GM23248 (cell line): ENCODE measurements at regions not wholly inside any gene's neighbourhood (a gene's known extent, or its start where the extent isn't known, plus 50 kb on each side); places are given as distances from the start of the nearest gene placed in this dataset.

Experiments used
- DNase-seq: peaks from one replicate; pipeline ENCODE4 v3.0.0-alpha.2; 2015
- H2AFZ ChIP-seq: fragments of 200-600 bp; sonication (generic); 2 replicates; pipeline ENCODE4 v1.6.1; 2016; ENCODE audit warnings: antibody characterized with exemption
- H3F3A ChIP-seq: fragments of 200-600 bp; sonication (generic); 2 replicates; pipeline ENCODE4 v1.6.1; 2016; ENCODE audit warnings: mild to moderate bottlenecking, antibody characterized with exemption, mixed run types; ENCODE audit not compliant: insufficient read depth
- H3K27ac ChIP-seq: fragments of 200-600 bp; sonication (generic); 2 replicates; pipeline ENCODE4 v1.5.1; 2016; ENCODE audit warnings: mild to moderate bottlenecking
- H3K27me3 ChIP-seq: fragments of 200-600 bp; sonication (generic); replicated peaks from 2 replicates; pipeline ENCODE4 v1.6.1; 2016; ENCODE audit warnings: mild to moderate bottlenecking; ENCODE audit not compliant: insufficient read depth
- H3K36me3 ChIP-seq: fragments of 200-600 bp; sonication (generic); 2 replicates; pipeline ENCODE4 v1.6.1; 2016; ENCODE audit warnings: low read depth, mild to moderate bottlenecking
- H3K4me1 ChIP-seq: fragments of 200-600 bp; sonication (generic); 2 replicates; pipeline ENCODE4 v1.6.1; 2016; ENCODE audit warnings: mild to moderate bottlenecking; ENCODE audit not compliant: insufficient read depth
- H3K4me2 ChIP-seq: fragments of 200-600 bp; sonication (generic); one replicate; pipeline ENCODE4 v1.6.1; 2016; ENCODE audit warnings: mild to moderate bottlenecking; ENCODE audit not compliant: unreplicated experiment
- H3K4me3 ChIP-seq: fragments of 200-600 bp; sonication (generic); 2 replicates; pipeline ENCODE4 v1.5.1; 2016; ENCODE audit warnings: mild to moderate bottlenecking
- H3K79me2 ChIP-seq: fragments of 200-600 bp; sonication (generic); 2 replicates; pipeline ENCODE4 v1.6.1; 2016; ENCODE audit warnings: mild to moderate bottlenecking; ENCODE audit not compliant: insufficient read depth
- H3K9ac ChIP-seq: fragments of 200-600 bp; sonication (generic); 2 replicates; pipeline ENCODE4 v1.6.1; 2016; ENCODE audit warnings: mild to moderate bottlenecking
- H3K9me2 ChIP-seq: fragments of 200-600 bp; sonication (generic); 2 replicates; pipeline ENCODE4 v1.6.1; 2016; ENCODE audit warnings: mixed run types, mild to moderate bottlenecking, moderate library complexity; ENCODE audit not compliant: insufficient read depth
- H3K9me3 ChIP-seq: fragments of 200-600 bp; sonication (generic); one replicate; pipeline ENCODE4 v1.6.1; 2017; ENCODE audit warnings: low read depth
- H4K20me1 ChIP-seq: fragments of 200-600 bp; sonication (generic); 2 replicates; pipeline ENCODE4 v1.6.0; 2016; ENCODE audit not compliant: insufficient read depth
- EZH2 ChIP-seq: fragments of 200-600 bp; sonication (generic); IDR thresholded peaks from 2 replicates; pipeline ENCODE4 v1.6.1; 2018; ENCODE audit warnings: antibody characterized with exemption, mild to moderate bottlenecking; ENCODE audit not compliant: insufficient read depth, poor library complexity, severe bottlenecking
- EZH2phosphoT487 ChIP-seq: fragments of 200-600 bp; sonication (generic); IDR thresholded peaks from 2 replicates; pipeline ENCODE4 v1.6.1; 2018; ENCODE audit warnings: antibody characterized with exemption, moderate library complexity, mild to moderate bottlenecking, low read depth; ENCODE audit not compliant: insufficient read depth
- WGBS, 2 experiments: methylation state at CpG; one replicate each; pipeline ENCODE4 v1.1.6; 2015 to 2017; ENCODE audit warnings: low lambda C conversion rate in 2 of 2, low coverage in 1 of 2; ENCODE audit errors: missing lambda C conversion rate in 2 of 2; 5-methylcytosine and 5-hydroxymethylcytosine counted together
- in situ Hi-C: fragments of 300-500 bp; cut with MboI; formaldehyde crosslinking; loops from 2 replicates; pipeline ENCODE4 v1.15.0; 2020

DNA sequence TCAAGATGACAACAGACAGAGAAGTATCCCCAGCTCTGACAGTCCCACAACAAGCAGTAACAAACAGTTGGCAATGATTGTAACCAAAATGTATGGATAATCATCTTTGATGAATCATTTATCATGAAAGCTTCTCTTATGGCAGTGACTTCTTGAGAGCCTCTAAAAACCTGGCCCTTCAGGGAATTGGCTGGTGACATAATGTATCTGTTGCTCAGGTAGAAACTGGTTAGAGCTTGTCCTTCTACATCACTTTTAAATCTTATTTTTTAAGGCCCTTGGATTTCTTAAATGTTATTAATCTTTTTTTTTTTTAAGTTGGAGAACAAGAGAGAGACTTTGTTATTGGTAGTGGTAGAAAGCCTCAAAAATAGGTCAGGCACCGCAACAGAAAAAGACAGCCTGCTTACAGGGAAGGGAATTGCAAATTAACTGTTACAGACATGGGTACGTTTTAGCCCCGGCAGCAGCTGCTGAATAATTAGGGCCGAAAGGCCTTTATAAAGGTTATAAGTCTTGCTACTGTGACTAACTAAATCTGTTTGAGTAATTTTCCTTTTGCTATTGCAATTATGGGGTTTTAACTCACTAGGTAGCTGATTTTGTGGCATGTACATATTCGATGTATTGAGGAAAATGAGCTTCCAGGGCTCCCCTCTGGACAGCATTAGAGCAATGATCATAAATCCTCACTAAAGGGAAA is 207.7 kb upstream of the LRRC4C start:
- H3K4me2 ChIP-seq = no peak overlapping the region
- H3K27ac ChIP-seq = no peak overlapping the region
- H2AFZ ChIP-seq = no peak overlapping the region
- H4K20me1 ChIP-seq = no peaks in the 10 kb centered on the region
- H3K27me3 ChIP-seq = no peaks in the 10 kb centered on the region
- WGBS, 2 experiments = 21 to 30% methylated on average over 5 of the region's 5 CpGs
- in situ Hi-C loops = no loop called here
- TF ChIP-seq EZH2 (no peak), EZH2phosphoT487 (no peak)
- no peak for DNase-seq
- H3K9me2 ChIP-seq = no peaks in the 10 kb centered on the region
- no peaks in the 10 kb centered on the region for H3K4me1 ChIP-seq
- no peak overlapping the region for H3K4me3 ChIP-seq
- H3K9ac ChIP-seq = no peak overlapping the region
- H3K79me2 ChIP-seq = no peaks in the 10 kb centered on the region
- no peaks in the 10 kb centered on the region for H3K9me3 ChIP-seq
- no peaks in the 10 kb centered on the region for H3K36me3 ChIP-seq
- no peaks in the 10 kb centered on the region for H3F3A ChIP-seq

GRCh38 chr11:41675205-41675604 is 215.8 kb upstream of the LRRC4C start:
- WGBS, 2 experiments = 60 to 62% methylated on average over 1 of the region's 1 CpG
- TF ChIP-seq EZH2phosphoT487 (no peak), EZH2 (no peak)

DNA sequence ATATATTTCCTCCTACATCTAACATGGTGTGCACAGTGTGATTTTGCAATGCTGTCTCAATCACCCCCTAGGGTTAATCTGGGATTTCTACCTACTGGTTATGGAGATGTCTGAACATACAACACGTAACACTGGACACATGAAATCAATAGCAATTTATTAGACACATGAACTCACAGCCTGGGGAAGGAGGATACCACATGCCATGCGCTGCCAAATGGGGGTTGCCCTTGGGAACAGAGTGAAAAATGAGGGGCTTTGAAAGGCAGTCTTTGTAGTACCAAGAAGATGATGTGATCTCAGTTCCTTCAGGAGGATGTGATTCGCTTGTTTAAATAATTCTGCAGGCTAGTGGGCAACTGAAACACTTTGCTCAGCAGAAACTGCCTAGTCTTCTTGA is 253.6 kb upstream of the LRRC4C start:
- in situ Hi-C loops = no loop called here
- no peaks in the 10 kb centered on the region for H3K27me3 ChIP-seq
- TF ChIP-seq EZH2phosphoT487 = no peak
- no peak for TF ChIP-seq EZH2
- no peak overlapping the region for H3K27ac ChIP-seq
- H3K4me1 ChIP-seq = no peaks in the 10 kb centered on the region
- no peak overlapping the region for H3K4me3 ChIP-seq
- H3K9ac ChIP-seq = no peak overlapping the region
- no peaks in the 10 kb centered on the region for H3K9me3 ChIP-seq
- H3K4me2 ChIP-seq = no peak overlapping the region
- no peaks in the 10 kb centered on the region for H4K20me1 ChIP-seq
- WGBS, 2 experiments = 20 to 21% methylated on average over 3 of the region's 3 CpGs
- DNase-seq = no peak
- no peaks in the 10 kb centered on the region for H3F3A ChIP-seq
- no peaks in the 10 kb centered on the region for H3K36me3 ChIP-seq
- no peaks in the 10 kb centered on the region for H3K9me2 ChIP-seq
- no peaks in the 10 kb centered on the region for H3K79me2 ChIP-seq
- no peak overlapping the region for H2AFZ ChIP-seq

More at GRCh38 chr11:41675205-41675604, 215.8 kb upstream of the LRRC4C start:
- H2AFZ ChIP-seq = no peak overlapping the region
- no peaks in the 10 kb centered on the region for H4K20me1 ChIP-seq
- no peaks in the 10 kb centered on the region for H3K9me3 ChIP-seq
- H3K36me3 ChIP-seq = no peaks in the 10 kb centered on the region
- no peak overlapping the region for H3K27ac ChIP-seq
- H3K27me3 ChIP-seq = no peaks in the 10 kb centered on the region
- H3F3A ChIP-seq = no peaks in the 10 kb centered on the region
- no peaks in the 10 kb centered on the region for H3K79me2 ChIP-seq
- no peak for DNase-seq
- no peak overlapping the region for H3K4me2 ChIP-seq
- H3K9me2 ChIP-seq = no peaks in the 10 kb centered on the region
- H3K4me1 ChIP-seq = no peaks in the 10 kb centered on the region
- in situ Hi-C loops = no loop called here
- no peak overlapping the region for H3K9ac ChIP-seq
- H3K4me3 ChIP-seq = no peak overlapping the region

DNA sequence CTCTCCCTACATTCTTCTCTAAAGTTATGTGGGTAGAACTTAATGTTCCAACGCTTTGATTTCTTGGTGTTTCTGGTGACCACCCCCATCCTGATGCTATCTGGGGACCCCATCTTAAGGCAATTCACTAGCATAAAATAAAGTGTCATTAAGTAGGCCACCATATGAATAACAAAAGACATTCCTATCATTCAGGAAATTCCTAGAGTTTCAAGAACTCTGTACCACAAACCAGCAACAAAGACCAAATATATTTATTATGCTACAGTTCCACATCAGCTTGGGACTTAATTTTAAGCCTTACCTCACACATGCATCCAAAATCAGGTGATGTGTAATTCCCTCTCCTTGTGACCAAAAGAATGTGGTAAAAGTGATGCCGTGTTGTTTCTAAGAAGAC is 254.6 kb upstream of the LRRC4C start:
- Histone ChIP-seq H3K4me1 (no peaks in the 10 kb centered on the region), H3F3A (no peaks in the 10 kb centered on the region), H3K27me3 (no peaks in the 10 kb centered on the region), H3K4me3 (no peak overlapping the region), H3K36me3 (no peaks in the 10 kb centered on the region), H4K20me1 (no peaks in the 10 kb centered on the region), H3K79me2 (no peaks in the 10 kb centered on the region), H2AFZ (no peak overlapping the region), H3K27ac (no peak overlapping the region), H3K9me2 (no peaks in the 10 kb centered on the region), H3K9ac (no peak overlapping the region), H3K9me3 (no peaks in the 10 kb centered on the region), H3K4me2 (no peak overlapping the region)
- 33 to 39% methylated on average over 2 of the region's 2 CpGs for WGBS, 2 experiments
- no peak for TF ChIP-seq EZH2phosphoT487
- no peak for TF ChIP-seq EZH2
- DNase-seq = no peak
- in situ Hi-C loops = no loop called here
